Keratinocyte (primary cell): ENCODE measurements at regions not wholly inside any gene's neighbourhood (a gene's known extent, or its start where the extent isn't known, plus 50 kb on each side); places are given as distances from the start of the nearest gene placed in this dataset.

Source experiments
- DNase-seq: peaks from one replicate; pipeline ENCODE4 v3.0.0-alpha.2; 2011; ENCODE audit warnings: low read depth, missing footprints, low spot score
- FAIRE-seq: peaks from 2 replicates; lab custom pipeline; 2011; peaks lifted over from hg19 to GRCh38; lab: Jason Lieb, UNC
- H2AFZ ChIP-seq: 2 replicates; pipeline ENCODE4 v1.6.0; 2012; ENCODE audit warnings: low read length, control low read depth, inconsistent platforms; ENCODE audit not compliant: control insufficient read depth
- H3K27ac ChIP-seq: 2 replicates; pipeline ENCODE4 v1.5.1; 2011; ENCODE audit warnings: low read length; ENCODE audit not compliant: control insufficient read depth, insufficient read depth
- H3K27me3 ChIP-seq: 3 replicates; pipeline ENCODE4 v1.6.0; 2011; ENCODE audit warnings: low read length; ENCODE audit not compliant: control insufficient read depth, insufficient read depth; ENCODE audit errors: extremely low read depth
- H3K36me3 ChIP-seq, 2 experiments: 2 replicates in 1 of 2; 3 replicates in 1 of 2; pipeline ENCODE4 v1.5.1; 2011; ENCODE audit warnings: low read length in 2 of 2, mild to moderate bottlenecking in 1 of 2; ENCODE audit not compliant: control insufficient read depth in 2 of 2, insufficient read depth in 2 of 2; ENCODE audit errors: extremely low read depth in 1 of 2
- H3K4me1 ChIP-seq: 3 replicates; pipeline ENCODE4 v1.5.1; 2011; ENCODE audit warnings: low read length; ENCODE audit not compliant: control insufficient read depth, insufficient read depth; ENCODE audit errors: extremely low read depth
- H3K4me2 ChIP-seq: 3 replicates; pipeline ENCODE4 v1.6.0; 2011; ENCODE audit warnings: low read depth, low read length; ENCODE audit not compliant: control insufficient read depth, insufficient read depth; ENCODE audit errors: extremely low read depth
- H3K4me3 ChIP-seq, 3 experiments: fragments of 200-600 bp in 1 of 3; sonication (generic) in 1 of 3; 2 replicates in 2 of 3; 3 replicates in 1 of 3; pipeline ENCODE4 v1.5.1; 2011 to 2016; ENCODE audit warnings: low read length in 3 of 3, mild to moderate bottlenecking in 3 of 3, control low read depth in 2 of 3, inconsistent platforms in 1 of 3, low read depth in 1 of 3, mixed read lengths in 1 of 3, mixed run types in 1 of 3, moderate library complexity in 1 of 3; ENCODE audit not compliant: control insufficient read depth in 2 of 3, insufficient read depth in 2 of 3; ENCODE audit errors: extremely low read depth in 1 of 3
- H3K79me2 ChIP-seq: 2 replicates; pipeline ENCODE4 v1.6.0; 2012; ENCODE audit warnings: low read length; ENCODE audit not compliant: control insufficient read depth, insufficient read depth
- H3K9ac ChIP-seq: 3 replicates; pipeline ENCODE4 v1.6.0; 2011; ENCODE audit warnings: low read length; ENCODE audit not compliant: control insufficient read depth, insufficient read depth; ENCODE audit errors: extremely low read depth
- H3K9me1 ChIP-seq: 3 replicates; pipeline ENCODE4 v1.6.0; 2011; ENCODE audit warnings: low read length; ENCODE audit not compliant: control insufficient read depth, insufficient read depth; ENCODE audit errors: extremely low read depth
- H3K9me3 ChIP-seq: 2 replicates; pipeline ENCODE4 v1.5.1; 2012; ENCODE audit warnings: low read depth, low read length; ENCODE audit not compliant: control insufficient read depth
- H4K20me1 ChIP-seq: 3 replicates; pipeline ENCODE4 v1.6.0; 2011; ENCODE audit warnings: low read length; ENCODE audit not compliant: control insufficient read depth, insufficient read depth; ENCODE audit errors: extremely low read depth
- CTCF ChIP-seq, 3 experiments: IDR thresholded peaks in 1 of 3; conservative IDR thresholded peaks in 1 of 3; optimal IDR thresholded peaks in 1 of 3; 2 replicates in 2 of 3; 3 replicates in 1 of 3; pipeline versions ENCODE3 to v1.5.1; 2011; ENCODE audit warnings: low read length in 3 of 3, mild to moderate bottlenecking in 3 of 3, moderate library complexity in 2 of 3, control low read depth in 1 of 3, inconsistent platforms in 1 of 3; ENCODE audit not compliant: insufficient read depth in 2 of 3; ENCODE audit errors: extremely low read depth in 1 of 3
- EZH2 ChIP-seq: IDR thresholded peaks from one replicate; pipeline ENCODE4 v1.6.1; 2012; ENCODE audit warnings: inconsistent platforms, mild to moderate bottlenecking, low read length, moderate library complexity
- dilution Hi-C: fragments of 300-500 bp; cut with MboI; formaldehyde crosslinking; loops from one replicate; pipeline ENCODE4 v1.7.0; 2020; ENCODE audit warnings: low sequenced_read_pairs; ENCODE audit not compliant: extremely low pct_ligation_motif_present

- H3K4me2 ChIP-seq, result no peak overlapping the region
- H3K36me3 ChIP-seq, result no peaks in the 10 kb centered on the region
- H3K27me3 ChIP-seq, result no peaks in the 10 kb centered on the region
- no peaks in the 10 kb centered on the region for H3K9me3 ChIP-seq
- no peaks in the 10 kb centered on the region for H3K79me2 ChIP-seq
- DNase-seq, result no peak
- no peak for FAIRE-seq
- no peak overlapping the region for H3K9ac ChIP-seq
- no peak for TF ChIP-seq CTCF (optimal IDR thresholded peaks at IDR 0.05 in 1 of 3, IDR thresholded peaks at IDR 0.05 in 1 of 3, conservative IDR thresholded peaks at IDR 0.05 in 1 of 3; ENCODE audit: extremely low read depth in 1 of 3, insufficient read depth in 2 of 3, low read length in 3 of 3)
- no peak for TF ChIP-seq EZH2
- no peak overlapping the region for H3K27ac ChIP-seq
- dilution Hi-C loops, result no loop called here
- H3K4me3 ChIP-seq, result no peak overlapping the region
- H3K9me1 ChIP-seq, result no peaks in the 10 kb centered on the region
- no peak overlapping the region for H2AFZ ChIP-seq
- no peaks in the 10 kb centered on the region for H3K4me1 ChIP-seq
- H4K20me1 ChIP-seq, result no peaks in the 10 kb centered on the region
These were observed 274.5 kb downstream of the PRR16 start for GRCh38 chr5:120738568-120738967.

GRCh38 chr5:120740989-120741388, 276.9 kb downstream of the PRR16 start:
- Histone ChIP-seq H3K27me3 (no peaks in the 10 kb centered on the region), H3K27ac (no peak overlapping the region), H3K79me2 (no peaks in the 10 kb centered on the region), H3K9ac (no peak overlapping the region), H3K9me1 (no peaks in the 10 kb centered on the region), H3K4me1 (no peaks in the 10 kb centered on the region), H4K20me1 (no peaks in the 10 kb centered on the region), H3K4me3 (no peak overlapping the region), H3K4me2 (no peak overlapping the region), H3K9me3 (no peaks in the 10 kb centered on the region), H3K36me3 (no peaks in the 10 kb centered on the region), H2AFZ (no peak overlapping the region)
- TF ChIP-seq CTCF (optimal IDR thresholded peaks at IDR 0.05 in 1 of 3, IDR thresholded peaks at IDR 0.05 in 1 of 3, conservative IDR thresholded peaks at IDR 0.05 in 1 of 3; ENCODE audit: extremely low read depth in 1 of 3, insufficient read depth in 2 of 3, low read length in 3 of 3) (no peak), EZH2 (no peak)
- dilution Hi-C loops, result no loop called here
- DNase-seq (no peak), FAIRE-seq (no peak)
